ENCODE measurements at regions not wholly inside any gene's neighbourhood (a gene's known extent, or its start where the extent isn't known, plus 50 kb on each side); places are given as distances from the start of the nearest gene placed in this dataset.

DNA sequence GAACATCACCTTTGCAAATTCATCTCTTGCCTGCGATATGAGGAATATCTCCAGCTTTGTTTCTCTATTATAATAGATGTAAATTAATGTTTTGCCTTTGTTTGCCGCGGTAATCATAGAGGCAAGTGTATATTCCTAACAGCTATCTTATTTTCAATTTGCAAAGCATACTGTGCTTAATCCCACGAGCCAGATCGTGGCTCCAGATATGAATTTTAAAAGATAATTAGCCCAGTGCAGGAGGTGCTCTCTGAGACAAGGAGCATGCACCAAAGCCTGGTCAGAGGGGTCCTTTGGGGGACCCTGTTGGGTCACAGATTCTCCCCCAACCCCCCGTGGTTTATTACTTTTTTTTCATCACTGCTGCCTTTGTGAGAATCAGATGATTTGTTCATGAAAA lies 1087.5 kb downstream of the BCL11B start:
- TF ChIP-seq, protein P1, sequence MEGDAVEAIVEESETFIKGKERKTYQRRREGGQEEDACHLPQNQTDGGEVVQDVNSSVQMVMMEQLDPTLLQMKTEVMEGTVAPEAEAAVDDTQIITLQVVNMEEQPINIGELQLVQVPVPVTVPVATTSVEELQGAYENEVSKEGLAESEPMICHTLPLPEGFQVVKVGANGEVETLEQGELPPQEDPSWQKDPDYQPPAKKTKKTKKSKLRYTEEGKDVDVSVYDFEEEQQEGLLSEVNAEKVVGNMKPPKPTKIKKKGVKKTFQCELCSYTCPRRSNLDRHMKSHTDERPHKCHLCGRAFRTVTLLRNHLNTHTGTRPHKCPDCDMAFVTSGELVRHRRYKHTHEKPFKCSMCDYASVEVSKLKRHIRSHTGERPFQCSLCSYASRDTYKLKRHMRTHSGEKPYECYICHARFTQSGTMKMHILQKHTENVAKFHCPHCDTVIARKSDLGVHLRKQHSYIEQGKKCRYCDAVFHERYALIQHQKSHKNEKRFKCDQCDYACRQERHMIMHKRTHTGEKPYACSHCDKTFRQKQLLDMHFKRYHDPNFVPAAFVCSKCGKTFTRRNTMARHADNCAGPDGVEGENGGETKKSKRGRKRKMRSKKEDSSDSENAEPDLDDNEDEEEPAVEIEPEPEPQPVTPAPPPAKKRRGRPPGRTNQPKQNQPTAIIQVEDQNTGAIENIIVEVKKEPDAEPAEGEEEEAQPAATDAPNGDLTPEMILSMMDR (IDR thresholded peaks at IDR 0.05; ENCODE audit: poor library complexity): no peak
- TF ChIP-seq EZH2 (IDR thresholded peaks at IDR 0.05; ENCODE audit: borderline replicate concordance): no peak
- no peak for TF ChIP-seq EZH2phosphoT487 (IDR thresholded peaks at IDR 0.05; ENCODE audit: low read depth, severe bottlenecking, unreplicated experiment)
